NCI-H524 (cell line): ENCODE measurements at regions not wholly inside any gene's neighbourhood (a gene's known extent, or its start where the extent isn't known, plus 50 kb on each side); places are given as distances from the start of the nearest gene placed in this dataset.
A peak's percentile ranks its signal among the peaks of the same experiment; 100 is the strongest.

Experiments used
- DNase-seq, 2 experiments: peaks; one replicate each; lab custom pipeline; 2025; lab: John Stamatoyannopoulos, UW

GRCh38 chr6:126529637-126530362, 189.9 kb downstream of the CENPW start:
- no peak for DNase-seq

DNA sequence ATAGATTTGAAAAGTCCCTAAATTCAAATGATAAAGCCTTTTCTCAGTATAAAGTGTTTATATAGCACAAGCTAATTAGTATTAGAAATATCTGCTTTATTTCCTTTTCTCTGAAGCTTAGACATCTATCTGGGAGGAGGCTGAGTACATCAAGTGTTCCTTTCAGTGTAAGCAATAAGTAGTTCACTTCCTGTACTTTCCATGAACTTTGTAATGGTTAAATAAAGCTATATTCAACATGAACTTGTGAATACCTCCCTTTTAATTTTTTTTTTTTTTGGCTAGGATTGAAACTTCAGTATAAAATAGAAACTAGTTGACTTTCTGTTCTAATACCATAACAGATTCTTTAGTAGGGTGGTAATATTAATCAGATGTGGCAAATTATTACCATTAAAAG, 190.9 kb downstream of the CENPW start:
- no peak for DNase-seq

GRCh38 chr6:126531286-126531685, 191.4 kb downstream of the CENPW start:
- DNase-seq: no peak

DNA sequence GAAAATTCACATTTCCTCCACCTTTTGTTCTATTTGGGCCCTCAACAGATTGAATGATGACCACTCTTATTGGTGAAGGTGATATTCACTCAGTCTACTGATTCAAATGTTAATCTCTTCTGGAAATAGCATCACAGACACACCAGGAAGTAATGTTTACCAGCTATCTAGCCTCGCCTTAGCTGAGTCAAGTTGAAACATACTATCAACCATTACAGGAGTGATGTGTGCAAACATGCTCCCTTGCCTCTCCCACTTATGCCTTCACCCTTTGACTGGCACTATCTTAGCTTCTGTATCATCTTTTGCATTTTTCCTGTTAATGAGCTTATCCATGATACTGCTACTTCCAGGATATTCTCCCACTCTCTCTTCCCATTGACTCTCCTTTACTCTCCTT, 191.9 kb downstream of the CENPW start:
- DNase-seq: no peak

GRCh38 chr6:126534401-126534800, 194.5 kb downstream of the CENPW start:
- DNase-seq: no peak

- no peak for DNase-seq
Measured at GRCh38 chr6:126535138-126535537, 195.2 kb downstream of the CENPW start.

DNA sequence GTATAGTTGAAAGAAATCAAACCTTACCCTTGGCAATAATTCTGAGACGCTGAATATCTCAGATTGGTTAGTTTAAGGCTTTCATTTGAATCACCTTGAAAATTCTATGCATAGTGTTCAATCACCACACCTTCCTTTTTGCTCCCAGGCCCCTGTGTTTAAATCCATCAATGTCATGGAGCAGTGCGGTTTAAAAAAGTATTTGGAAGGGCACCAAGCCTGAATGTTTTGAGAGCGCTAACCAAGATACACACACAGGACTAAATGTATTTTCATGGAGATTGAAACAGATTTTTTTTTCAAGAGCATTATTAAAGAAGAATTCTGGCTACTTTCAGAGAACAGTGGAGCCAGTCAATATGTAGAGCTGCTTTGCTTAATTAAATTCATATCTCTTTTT, 195.7 kb downstream of the CENPW start:
- DNase-seq: no peak

DNA sequence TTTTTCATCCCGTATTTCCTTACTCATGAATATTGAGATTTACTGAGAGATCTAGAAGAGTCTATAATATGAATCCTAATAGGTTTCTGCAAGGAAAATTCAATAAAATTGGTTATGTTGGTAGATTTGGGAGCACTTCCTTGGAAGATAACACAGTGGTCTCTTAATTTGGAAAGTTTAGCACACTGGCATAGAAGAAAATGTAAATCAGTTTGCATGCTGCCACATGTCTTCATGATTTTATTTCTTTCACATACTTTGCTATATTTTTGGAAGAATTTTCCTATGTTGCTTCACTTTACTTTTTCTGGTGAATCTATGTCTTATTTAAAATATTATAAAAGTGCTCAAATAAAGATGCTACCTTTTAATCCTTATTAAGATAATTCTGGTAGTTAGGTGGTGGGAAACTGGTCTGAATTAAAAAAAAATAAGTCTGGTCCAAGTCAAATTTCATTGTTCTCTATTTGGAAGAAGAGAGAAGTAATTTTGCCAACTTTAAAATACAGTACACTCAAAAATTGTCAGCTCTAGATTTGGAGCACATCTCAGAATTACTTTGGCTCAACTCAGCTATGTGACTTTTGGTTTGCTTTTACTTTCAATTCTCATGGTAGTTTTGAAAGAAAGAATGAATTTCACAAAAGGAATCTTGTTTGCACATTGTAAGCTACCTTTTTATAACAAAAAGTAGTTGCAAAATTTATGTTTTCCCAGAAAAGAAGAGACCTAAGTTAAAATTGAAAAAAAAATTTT, 197.3 kb downstream of the CENPW start:
- no peak for DNase-seq

DNA sequence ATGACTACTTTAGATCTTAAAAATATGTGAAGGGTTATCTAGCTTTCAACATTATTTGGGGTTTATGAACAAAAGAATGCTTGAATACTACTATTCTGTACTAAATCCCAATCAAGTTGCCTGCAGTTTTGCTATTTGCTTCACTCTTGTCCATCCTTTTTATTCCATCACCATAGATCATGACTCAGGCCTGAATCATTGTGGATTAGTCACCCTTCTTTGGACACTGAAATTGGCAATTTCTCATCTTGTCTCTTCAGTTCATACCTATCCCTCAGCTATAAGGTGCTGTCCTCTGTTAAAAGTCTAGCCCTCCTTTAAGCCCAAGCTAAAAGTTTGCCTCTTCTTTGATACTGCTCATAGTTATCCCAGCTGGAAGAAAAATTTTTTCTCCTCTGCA, 199.1 kb downstream of the CENPW start:
- DNase-seq: no peak

DNA sequence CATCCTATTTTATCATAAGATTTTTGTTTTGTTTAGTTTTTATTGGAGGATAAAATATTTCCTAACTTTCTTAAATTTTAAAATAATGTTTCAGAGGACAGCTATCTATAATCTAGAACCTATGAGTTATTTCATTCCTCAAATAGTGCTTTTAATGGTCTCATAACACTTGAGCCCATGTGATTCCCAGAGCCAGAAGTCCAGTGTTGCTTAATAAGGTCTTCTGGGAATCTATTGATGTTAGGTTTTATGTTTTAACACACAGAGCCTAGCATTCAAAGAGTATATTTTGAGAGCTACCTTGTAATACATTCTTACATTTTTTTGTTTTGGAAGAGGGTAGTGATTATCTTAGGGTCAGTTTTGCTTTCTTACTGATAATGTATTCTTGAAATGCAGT, 200.2 kb downstream of the CENPW start:
- no peak for DNase-seq

DNA sequence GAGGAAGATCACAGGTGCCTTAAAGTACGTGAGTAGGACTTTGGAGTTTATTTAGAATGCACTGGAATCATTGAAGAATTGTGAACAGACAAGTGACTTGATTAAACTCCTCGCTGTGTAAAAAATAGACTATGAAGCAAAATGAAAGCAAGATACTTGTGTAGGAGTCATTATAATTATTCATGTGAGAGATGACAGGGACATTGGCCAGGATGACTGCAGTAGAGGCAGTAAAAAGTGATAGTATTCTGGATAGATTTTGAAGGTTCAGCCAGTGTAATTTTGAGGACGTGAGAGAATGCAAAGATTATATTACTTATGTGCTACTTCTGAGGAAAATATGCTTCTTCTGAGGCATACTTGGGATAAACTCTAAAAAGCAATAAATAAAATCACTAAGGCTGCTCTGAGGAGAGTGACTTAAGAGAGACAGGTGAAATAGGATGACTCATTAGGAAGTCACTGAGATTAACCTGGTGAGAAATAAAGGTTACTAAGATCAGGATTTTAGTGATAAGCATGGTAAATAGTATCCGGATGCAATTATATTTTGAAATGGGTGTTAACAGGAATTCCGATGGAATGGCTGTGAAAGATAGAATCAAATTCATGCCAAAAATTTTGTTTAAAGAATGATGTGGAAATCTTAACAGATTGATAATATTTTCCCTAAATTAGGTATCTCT, 202.0 kb downstream of the CENPW start:
- DNase-seq: no peak

DNA sequence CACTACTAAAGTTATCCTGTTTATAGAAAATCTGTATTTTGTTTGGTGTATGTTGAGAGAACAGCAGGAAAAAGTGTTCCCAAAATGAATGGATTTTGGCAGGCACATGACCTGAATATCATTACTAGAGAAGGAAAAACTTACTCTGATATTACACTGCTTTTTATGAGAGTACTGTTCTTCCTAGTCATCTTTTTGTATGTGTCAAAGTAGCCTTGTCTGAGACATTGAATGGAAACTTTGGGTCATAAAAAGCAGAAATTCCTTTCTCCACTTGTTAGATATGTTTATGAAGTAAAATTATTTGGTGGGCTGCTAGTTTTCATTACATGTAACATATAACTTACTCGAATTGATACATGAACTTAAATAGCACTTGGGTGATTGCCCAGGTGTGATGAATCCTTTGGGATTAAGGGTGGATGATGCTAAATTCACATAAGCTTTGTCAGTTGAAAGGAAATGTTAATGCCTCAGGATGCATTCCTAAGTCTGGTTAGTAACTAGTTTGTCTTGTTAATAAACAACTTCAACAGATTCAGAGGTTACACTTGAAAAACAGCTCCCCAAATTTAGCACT, 206.7 kb downstream of the CENPW start:
- DNase-seq: no peak

DNA sequence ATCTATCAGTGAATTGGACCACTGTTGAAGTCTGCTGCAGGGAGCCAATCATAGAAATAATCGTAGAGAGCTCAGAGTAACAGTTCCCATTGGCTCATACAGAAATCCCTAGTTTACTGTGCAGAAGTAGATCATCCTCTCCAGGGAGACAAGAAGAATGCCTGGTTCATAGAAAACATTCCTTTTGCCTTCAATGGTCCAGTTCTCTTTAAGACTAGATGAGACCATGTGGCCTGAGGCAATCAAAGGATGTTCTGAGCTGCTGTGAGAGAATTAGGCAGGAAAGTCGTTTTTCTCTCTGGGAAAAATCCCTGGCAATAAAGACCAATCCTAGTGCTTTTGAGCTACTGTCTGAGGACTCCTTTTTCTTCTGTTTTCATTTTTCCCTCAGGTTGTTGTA, 208.4 kb downstream of the CENPW start:
- no peak for DNase-seq

- no peak for DNase-seq
Measured at GRCh38 chr6:126550323-126550722, 210.4 kb downstream of the CENPW start.

GRCh38 chr6:126551832-126552231, 211.9 kb downstream of the CENPW start:
- DNase-seq: no peak

DNA sequence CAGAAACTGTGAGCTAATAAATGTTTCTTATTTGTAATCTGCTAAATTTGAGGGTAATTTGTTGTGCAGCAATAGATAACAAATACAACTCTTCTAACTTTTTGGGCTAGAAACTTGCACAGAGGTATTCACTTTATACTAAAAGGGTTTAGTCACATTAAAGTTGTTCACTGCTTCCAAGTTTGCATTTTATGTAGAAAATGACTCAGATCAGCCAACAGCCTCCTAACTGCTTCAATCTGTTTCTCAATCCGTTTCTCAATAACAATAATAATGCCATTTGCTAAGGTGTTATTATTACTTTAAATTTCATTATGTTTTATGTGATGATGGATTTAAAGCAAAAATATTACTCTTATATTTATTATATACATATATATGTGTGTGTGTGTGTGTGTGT, 213.9 kb downstream of the CENPW start:
- DNase-seq: no peak

DNA sequence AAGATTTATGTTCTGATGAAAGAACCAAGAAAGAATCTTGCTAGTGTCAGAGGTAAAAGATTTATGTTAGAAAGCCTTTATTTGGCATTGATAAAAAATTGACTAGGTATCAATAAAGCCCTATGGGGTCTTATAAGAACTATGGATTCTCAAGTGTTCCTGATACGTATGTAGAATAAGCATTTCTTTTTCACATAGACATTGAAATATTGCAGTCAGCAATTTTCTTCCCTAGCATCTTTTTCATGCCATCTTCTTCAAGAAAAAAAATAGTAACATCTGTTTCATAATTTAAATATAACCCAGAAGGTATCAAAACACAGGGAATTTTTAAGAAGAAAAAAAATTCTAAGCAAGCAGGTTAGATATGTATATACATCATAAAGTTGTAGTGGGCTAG, 230.6 kb downstream of the CENPW start:
- DNase-seq: no peak

GRCh38 chr6:126574301-126574700, 234.4 kb downstream of the CENPW start:
- peak in 1 of 2 experiments; percentile 32 for DNase-seq

DNA sequence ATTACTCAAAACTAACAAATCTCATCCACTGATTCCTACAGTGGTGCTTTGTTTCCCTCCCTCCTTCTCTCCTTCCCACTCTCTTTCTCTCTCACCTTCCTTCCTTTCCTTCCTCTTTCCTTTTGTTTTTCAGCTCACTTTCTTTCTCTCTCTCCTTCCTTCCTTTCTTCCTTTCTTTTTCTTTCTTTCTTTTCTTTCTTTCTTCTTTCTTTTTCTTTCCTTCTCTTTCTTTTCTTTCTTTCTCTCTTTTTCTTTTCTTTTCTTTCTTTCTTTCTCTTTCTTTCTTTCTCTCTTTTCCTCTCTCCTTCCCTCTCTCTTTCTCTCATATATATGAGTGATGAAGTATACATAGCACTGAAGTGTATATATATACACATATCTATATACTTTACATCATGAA, 241.4 kb downstream of the CENPW start:
- no peak for DNase-seq

DNA sequence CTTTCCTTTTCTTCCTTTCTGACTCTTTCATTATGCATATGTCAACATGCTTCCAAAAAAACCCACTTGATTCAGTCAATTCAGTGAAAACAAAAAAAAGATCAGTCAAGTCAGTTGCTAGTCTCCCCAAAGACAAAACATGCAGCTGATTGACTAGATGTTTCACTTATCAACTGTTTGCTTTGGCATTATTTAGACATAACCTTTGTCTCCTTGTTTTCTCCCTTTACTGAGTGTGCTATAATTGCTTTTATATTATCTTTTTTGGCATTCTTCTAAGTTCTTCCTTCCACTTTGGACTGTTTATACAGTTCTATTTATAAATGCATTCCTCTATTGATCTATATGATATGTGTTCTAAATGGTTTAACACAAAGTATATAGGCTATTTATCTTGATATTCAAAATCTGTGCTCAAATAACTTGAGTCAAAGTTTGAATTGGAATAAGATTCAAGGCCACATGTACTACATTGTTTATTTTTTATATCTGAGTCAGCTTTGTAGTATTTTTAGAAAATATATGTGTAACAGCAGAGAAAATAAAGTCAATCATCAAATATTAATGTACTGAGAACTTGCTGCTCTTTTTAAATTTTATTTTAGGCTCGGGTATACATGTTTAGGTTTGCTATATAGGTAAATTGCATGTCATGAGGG, 260.5 kb downstream of the CENPW start:
- DNase-seq: no peak

DNA sequence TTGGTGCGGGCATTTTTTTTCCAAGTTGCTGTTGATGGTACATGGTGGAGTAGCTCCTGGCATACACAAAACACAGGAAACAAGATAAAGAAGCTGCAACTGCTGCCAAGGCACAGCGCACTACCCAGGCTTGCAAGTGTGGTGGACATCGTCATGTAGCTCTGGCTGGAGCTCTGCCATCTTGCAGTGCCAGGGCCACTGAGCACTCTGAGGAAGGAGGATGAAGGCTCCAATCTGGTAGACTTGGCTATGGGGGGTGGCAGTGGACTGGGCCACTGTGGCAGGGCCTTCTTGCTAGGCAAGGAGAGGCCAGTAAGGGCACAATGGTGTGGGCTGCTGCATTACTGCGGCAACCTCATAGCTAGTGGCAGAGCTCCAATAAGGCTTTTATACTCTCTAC, 263.5 kb downstream of the CENPW start:
- no peak for DNase-seq

DNA sequence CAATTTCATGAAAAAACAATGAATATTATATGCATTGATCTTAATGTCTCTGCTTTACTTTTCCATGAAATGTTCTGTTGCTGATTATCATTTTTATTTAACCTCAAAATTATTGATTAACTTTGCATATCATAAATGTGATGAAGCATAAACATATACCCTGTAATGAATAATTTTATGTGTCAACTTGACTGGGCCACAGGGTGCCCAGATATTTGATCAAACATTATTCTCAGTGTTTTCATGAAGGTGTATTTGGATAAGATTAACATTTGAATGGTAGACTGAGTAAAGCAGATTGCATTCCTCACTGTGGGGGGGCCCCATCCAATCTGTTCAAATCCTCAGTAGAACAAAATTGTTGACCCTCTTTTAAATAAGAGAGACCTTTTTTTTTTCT, 265.2 kb downstream of the CENPW start:
- DNase-seq: no peak
